NCI-H1417 (cell line): ENCODE measurements at regions not wholly inside any gene's neighbourhood (a gene's known extent, or its start where the extent isn't known, plus 50 kb on each side); places are given as distances from the start of the nearest gene placed in this dataset.

Experiments
- DNase-seq, 3 experiments: peaks; one replicate each; lab custom pipeline; 2025; lab: John Stamatoyannopoulos, UW

GRCh38 chr15:36263666-36264065 is 315.8 kb upstream of the CDIN1 start:
- peak in 1 of 3 experiments; percentile 46 for DNase-seq

- DNase-seq: no peak
These were observed 314.0 kb upstream of the CDIN1 start for GRCh38 chr15:36265422-36265821.

GRCh38 chr15:36271048-36271447 is 308.4 kb upstream of the CDIN1 start:
- peak in 2 of 3 experiments; percentile 40 to 73 for DNase-seq

DNA sequence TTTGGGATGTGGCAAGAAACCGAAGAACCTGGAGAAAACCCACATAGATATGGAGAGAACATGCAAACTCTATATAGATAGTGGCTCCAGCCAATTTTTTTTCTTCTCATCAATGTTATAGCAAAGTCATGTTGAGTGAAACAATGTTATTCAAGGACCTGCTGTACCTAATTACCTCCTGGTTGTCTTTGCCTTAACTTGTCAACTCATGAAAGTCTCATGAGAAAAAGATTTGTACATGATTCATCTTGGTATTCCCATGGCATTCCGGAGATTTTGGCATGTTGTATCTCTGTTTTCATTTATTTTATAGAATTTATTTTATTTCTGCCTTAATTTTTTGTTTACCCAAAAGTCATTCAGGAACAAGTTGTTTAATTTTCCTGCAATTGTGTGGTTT is 303.8 kb upstream of the CDIN1 start:
- DNase-seq: no peak

DNA sequence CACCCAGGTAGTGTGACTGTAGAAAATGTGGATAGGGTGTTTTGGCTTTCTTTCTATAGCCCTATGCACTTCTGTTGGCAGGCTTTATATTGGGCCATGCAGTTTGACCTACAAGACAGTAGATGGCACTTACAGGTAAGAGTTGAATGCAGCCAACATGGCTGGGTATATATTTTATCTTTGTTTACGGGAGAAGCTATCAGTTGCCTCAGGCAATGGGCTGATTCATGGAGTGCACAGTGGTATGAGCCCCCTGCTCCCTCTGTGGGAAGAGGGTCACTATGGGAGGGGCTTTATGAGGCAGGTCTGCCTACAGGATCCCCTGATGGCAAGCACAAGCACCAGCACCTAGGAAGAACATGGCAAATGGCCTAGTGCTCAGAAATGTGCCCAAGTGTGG is 301.2 kb upstream of the CDIN1 start:
- DNase-seq: no peak

DNA sequence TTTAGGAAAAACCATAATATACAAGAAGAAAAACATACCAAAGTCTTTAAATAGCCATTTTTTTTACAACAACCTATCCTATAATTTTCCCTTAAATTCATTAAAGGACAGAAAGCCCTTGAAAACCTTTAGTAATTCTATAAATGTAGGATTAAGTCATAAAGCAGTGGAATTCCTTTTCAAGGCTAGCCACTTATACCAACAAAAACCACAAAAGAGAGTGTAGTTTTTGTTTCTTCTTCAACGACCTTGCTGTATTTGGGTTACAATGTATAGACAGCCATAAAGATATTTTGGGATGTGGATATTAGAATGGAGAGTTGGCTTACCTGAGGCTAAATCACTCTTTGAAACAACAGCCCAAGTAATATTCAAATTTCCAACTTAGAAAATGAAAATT is 296.6 kb upstream of the CDIN1 start:
- DNase-seq: no peak

GRCh38 chr15:36284911-36285310 is 294.5 kb upstream of the CDIN1 start:
- DNase-seq: no peak

- DNase-seq: peak in 1 of 3 experiments; percentile 50
These were observed 287.9 kb upstream of the CDIN1 start for GRCh38 chr15:36291501-36291900.

DNA sequence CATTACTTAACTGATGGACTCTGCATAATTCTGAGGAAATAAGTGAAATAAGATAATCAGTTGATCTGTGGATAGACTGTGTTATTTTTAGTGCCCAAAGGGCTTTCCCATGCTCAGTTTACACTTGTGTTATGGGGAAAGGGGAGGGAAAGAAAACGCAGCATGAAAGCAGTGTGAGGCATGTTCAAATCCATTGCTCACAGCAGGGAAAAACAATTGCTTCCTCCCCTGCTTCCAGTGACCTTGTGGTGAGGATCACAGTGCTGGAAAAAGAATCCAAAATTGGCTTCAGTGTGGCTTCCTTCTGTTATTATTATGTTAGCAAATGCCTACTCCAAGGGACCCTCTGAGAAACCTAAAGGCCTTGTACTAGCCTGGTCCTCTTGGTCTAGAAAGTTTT is 285.1 kb upstream of the CDIN1 start:
- peak in 2 of 3 experiments; percentile 33 to 70 for DNase-seq

GRCh38 chr15:36301947-36302346 is 277.5 kb upstream of the CDIN1 start:
- no peak for DNase-seq

GRCh38 chr15:36313021-36313420 is 266.4 kb upstream of the CDIN1 start:
- DNase-seq: no peak

DNA sequence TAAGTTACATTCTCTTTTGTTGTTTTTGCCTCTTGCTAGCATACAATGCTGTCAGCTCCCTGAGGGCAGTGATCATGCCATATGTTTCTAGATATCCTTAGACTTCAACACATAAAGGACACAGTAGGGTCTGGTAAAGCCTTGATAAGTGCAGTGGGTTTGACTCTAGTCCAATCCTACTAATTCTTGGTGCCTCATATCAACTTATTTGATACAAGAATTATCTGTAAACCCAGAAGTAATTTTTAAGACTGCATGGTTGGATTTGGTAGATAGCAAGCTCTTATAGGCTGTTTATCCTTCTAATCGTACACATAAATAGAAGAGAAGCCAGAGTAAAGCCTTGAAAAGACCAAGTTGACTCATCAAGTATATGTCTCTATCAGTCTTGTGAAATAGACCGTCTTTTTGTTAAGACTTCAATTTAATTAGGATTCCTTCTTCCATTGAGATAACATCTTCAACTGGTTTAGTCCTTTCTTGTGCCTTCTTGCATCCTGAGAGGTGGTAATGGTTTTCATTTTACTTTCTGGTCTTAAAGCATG is 265.6 kb upstream of the CDIN1 start:
- DNase-seq: no peak

DNA sequence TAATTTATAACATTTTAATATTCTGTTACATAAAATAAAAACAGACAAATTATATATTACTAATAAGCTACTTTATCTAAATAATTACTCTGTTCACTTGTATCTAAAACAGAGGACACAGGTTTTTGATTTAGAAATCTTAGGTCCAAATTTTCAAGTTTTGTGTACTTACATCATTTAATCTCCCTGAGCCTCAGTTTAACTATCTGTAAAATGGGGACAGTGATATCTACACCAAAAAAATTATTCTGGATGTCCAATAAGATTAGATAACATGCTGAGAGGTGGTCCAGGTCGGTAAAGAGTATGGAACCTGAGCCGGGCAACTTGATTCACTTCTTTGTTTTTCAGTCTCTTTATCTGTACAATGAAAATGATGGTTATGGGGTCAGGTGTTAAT is 263.8 kb upstream of the CDIN1 start:
- no peak for DNase-seq

GRCh38 chr15:36323615-36324014 is 255.8 kb upstream of the CDIN1 start:
- no peak for DNase-seq

GRCh38 chr15:36325206-36325605 is 254.2 kb upstream of the CDIN1 start:
- no peak for DNase-seq

GRCh38 chr15:36329592-36329991 is 249.8 kb upstream of the CDIN1 start:
- DNase-seq: no peak

DNA sequence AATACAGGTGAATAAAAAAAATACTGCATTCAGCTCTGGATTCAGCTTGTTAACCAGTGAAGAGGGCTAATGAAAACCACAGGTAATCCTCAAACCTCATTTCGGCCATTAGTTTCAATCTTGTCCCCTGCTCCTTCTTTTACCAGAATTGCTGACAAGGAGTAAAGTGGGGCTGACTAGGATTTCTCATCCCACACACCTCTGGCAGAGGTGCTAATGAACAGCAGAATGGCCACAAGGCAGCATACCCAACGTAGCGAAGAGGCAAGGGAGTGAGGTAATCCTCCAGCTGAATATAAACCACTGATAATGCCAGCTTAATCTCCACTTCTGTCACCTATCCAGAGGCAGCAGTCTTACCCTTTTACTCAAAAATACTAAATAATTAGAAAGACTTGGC is 248.8 kb upstream of the CDIN1 start:
- DNase-seq: no peak

DNA sequence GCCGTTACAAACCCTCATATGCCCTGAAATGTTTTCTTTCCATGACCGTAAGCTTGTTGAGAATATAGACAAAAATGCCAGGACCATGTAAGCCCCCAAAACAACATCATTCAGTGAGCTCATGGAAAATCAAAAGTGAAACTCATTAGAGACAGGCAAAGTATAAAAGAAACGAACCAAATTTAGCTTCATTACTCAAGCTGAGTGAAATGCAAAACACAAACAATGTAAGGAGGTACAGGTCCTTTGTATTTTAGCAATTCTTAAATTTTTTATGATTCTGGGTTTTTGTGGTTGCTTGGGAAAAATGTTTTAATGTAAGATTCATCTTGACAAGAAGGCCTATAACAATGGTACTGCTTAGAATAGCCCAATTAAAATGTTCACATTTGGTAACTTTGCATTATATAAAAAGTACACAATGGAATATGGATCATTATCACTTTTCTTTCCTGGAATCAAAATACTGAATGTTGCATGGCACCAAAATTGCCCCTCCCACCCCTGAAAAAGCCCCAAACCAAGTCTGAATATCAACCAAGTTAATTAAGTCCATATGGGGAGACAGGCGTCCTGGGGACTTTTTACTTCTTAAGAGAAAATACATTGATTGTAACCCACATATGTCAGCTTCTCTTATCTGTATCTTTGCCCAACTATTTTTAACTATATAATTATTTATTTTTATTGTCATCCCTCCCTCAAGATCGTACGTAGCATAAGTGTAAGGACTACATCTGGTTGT is 247.7 kb upstream of the CDIN1 start:
- no peak for DNase-seq

DNA sequence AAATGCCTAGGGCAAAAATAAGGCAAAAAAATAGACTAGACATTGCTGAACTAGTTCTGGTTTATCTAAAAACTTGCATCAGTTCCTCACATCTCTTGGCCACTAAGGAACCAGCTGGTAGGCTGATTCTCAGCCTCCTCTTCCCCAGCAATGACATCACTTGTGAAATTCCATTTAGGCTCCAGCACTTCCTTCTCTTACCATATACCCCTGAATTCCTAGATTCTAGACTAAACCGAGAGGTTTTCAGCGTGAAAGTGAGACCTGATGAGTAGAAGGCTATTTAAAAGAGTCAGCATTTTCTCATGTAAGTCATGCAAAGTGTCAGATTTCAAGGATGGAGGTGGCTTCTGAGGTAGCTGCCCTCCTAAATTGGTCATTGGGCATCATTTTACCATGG is 247.1 kb upstream of the CDIN1 start:
- DNase-seq: no peak

DNA sequence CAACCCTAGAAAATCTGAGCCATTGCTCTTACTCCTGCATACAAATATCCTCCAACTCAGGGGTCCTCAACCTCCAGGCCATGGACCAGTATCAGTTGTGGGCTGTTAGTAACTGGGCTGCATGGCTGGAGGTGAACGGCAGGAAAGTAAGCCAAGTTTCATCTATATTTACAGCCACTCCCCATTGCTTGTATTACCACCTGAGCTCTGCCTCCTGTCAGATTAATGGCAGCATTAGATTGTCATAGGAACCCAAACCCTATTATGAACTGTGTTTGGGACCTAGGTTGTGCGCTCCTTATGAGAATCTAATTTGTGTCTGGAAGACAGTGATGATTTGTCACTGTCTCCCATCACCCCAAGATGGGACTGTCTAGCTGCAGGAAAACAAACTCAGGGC is 246.5 kb upstream of the CDIN1 start:
- no peak for DNase-seq

- no peak for DNase-seq
These were observed 245.4 kb upstream of the CDIN1 start for GRCh38 chr15:36334059-36334458.

DNA sequence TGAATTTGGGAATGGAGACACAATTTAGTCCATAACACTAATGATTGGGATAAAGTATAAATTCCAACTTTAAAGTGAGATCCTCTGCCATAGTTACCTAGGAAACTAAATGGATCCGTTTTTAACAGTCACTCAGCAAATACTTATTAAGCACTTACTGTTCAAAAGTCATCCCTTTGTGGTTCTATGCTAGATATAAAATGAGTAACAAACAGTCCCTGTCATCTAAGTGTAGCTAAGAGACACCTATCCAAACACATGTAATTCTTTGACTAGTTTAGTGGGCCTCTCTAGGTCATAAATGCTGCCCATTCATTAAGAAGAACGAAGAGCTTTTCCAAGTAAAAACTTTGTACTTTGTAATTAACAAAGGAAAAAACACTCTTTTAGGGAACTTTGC is 244.2 kb upstream of the CDIN1 start:
- no peak for DNase-seq

GRCh38 chr15:36335659-36336058 is 243.8 kb upstream of the CDIN1 start:
- no peak for DNase-seq

DNA sequence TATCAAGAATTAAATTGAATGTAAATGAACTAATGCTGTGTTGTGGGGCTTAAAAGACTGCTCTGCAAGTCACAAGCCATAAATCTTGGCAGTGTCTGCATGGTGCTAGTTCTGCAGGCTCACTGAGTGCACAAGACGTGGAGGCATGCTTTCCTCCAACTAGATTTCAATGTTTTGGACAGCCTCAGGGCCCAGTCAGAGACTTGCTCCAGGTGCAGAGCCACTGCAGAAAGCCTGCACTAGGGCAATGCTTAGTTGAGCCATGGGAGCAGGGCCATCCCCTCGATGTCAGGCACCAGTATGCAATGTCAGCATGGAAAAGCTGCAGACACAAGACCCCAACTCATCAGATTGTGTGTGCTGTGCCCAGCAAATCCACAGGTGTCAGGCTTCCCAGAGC is 234.5 kb upstream of the CDIN1 start:
- DNase-seq: no peak
